Transverse colon (tissue), 4 donors: ENCODE measurements at regions not wholly inside any gene's neighbourhood (a gene's known extent, or its start where the extent isn't known, plus 50 kb on each side); places are given as distances from the start of the nearest gene placed in this dataset.

ENCODE experiments used
- DNase-seq: peaks from one replicate; pipeline ENCODE4 v3.0.0-alpha.2; 2019
- H3K27ac ChIP-seq, 4 donors: fragments of 200-600 bp; sonication (generic); 2 replicates each; pipeline ENCODE4 v1.5.1; 2016 to 2018; ENCODE audit warnings: inconsistent platforms in 4 of 4
- H3K27me3 ChIP-seq: fragments of 200-600 bp; sonication (generic); 2 replicates; pipeline ENCODE4 v1.5.1; 2017; ENCODE audit warnings: inconsistent platforms
- H3K36me3 ChIP-seq, 4 donors: fragments of 200-600 bp; sonication (generic); 2 replicates each; pipeline ENCODE4 v1.5.1; 2017 to 2019; ENCODE audit warnings: inconsistent platforms in 4 of 4
- H3K4me1 ChIP-seq, 4 donors: fragments of 200-600 bp; sonication (generic); 2 replicates each; pipeline ENCODE4 v1.5.1; 2017 to 2020; ENCODE audit warnings: inconsistent platforms in 4 of 4
- H3K4me3 ChIP-seq, 4 donors: fragments of 200-600 bp; sonication (generic); 1 replicate in 1 of 4; 2 replicates in 3 of 4; pipeline versions ENCODE4 v1.5.1 to v1.6.1; 2017 to 2019; ENCODE audit warnings: inconsistent platforms in 4 of 4
- H3K9me3 ChIP-seq, 2 donors: fragments of 200-600 bp; sonication (generic); 2 replicates each; pipeline ENCODE4 v1.5.1; 2017 to 2019; ENCODE audit warnings: inconsistent platforms in 2 of 2
- CTCF ChIP-seq, 5 experiments: fragments of 200-600 bp in 3 of 5; fragments of 450-650 bp in 2 of 5; sonication (generic) in 3 of 5; IDR thresholded peaks; 1 replicate in 2 of 5; 2 replicates in 3 of 5; pipeline ENCODE4 v1.5.1; 2016 to 2017; ENCODE audit warnings: antibody characterized with exemption in 5 of 5, inconsistent platforms in 3 of 5, mild to moderate bottlenecking in 2 of 5, moderate library complexity in 1 of 5
- EP300 ChIP-seq: sonication (generic); formaldehyde crosslinking; IDR thresholded peaks from one replicate; pipeline ENCODE4 v1.6.1; 2017; ENCODE audit warnings: antibody characterized with exemption, low read depth
- POLR2A ChIP-seq: fragments of 450-650 bp; IDR thresholded peaks from one replicate; pipeline ENCODE4 v1.6.1; 2016; ENCODE audit warnings: antibody characterized with exemption, mild to moderate bottlenecking, moderate library complexity
- POLR2AphosphoS5 ChIP-seq, 3 donors: sonication (generic); formaldehyde crosslinking; IDR thresholded peaks; one replicate each; pipeline ENCODE4 v1.6.1; 2016; ENCODE audit warnings: antibody characterized with exemption in 3 of 3
- WGBS, 2 donors: methylation state at CpG; one replicate each; pipeline ENCODE4 v1.1.5; 2018; ENCODE audit warnings: low coverage in 1 of 2; 5-methylcytosine and 5-hydroxymethylcytosine counted together
- in situ Hi-C, 4 donors: fragments of 200-750 bp; cut with MboI; loops; one replicate each; pipeline versions ENCODE4 v1.15.0 to v1.15.1; 2017; ENCODE audit warnings: low sequenced_read_pairs in 3 of 4, low pct_ligation_motif_present in 1 of 4, low pct_unique_long_range_greater_than_20kb in 1 of 4
- intact Hi-C: fragments of 100-400 bp; cut with DNase I; formaldehyde crosslinking; loops from one replicate; pipeline ENCODE4 v1.15.1; 2023; ENCODE audit warnings: low total_unique reads

GRCh38 chr9:99375481-99375880, 153.4 kb downstream of the SEC61B start:
- intact Hi-C loops: no loop called here
- Histone ChIP-seq H3K4me3 (no peak overlapping the region), H3K36me3 (no peaks in the 10 kb centered on the region), H3K9me3 (no peaks in the 10 kb centered on the region), H3K4me1 (no peaks in the 10 kb centered on the region), H3K27me3 (no peaks in the 10 kb centered on the region), H3K27ac (no peak overlapping the region)
- 83 to 86% methylated on average over 3 of the region's 3 CpGs for WGBS, 2 donors
- no peak for TF ChIP-seq EP300
- TF ChIP-seq POLR2AphosphoS5 (IDR thresholded peaks at IDR 0.05): no peak
- TF ChIP-seq POLR2A: no peak
- no peak for TF ChIP-seq CTCF (IDR thresholded peaks at IDR 0.05)
- in situ Hi-C loops: no loop called here
- no peak for DNase-seq

DNA sequence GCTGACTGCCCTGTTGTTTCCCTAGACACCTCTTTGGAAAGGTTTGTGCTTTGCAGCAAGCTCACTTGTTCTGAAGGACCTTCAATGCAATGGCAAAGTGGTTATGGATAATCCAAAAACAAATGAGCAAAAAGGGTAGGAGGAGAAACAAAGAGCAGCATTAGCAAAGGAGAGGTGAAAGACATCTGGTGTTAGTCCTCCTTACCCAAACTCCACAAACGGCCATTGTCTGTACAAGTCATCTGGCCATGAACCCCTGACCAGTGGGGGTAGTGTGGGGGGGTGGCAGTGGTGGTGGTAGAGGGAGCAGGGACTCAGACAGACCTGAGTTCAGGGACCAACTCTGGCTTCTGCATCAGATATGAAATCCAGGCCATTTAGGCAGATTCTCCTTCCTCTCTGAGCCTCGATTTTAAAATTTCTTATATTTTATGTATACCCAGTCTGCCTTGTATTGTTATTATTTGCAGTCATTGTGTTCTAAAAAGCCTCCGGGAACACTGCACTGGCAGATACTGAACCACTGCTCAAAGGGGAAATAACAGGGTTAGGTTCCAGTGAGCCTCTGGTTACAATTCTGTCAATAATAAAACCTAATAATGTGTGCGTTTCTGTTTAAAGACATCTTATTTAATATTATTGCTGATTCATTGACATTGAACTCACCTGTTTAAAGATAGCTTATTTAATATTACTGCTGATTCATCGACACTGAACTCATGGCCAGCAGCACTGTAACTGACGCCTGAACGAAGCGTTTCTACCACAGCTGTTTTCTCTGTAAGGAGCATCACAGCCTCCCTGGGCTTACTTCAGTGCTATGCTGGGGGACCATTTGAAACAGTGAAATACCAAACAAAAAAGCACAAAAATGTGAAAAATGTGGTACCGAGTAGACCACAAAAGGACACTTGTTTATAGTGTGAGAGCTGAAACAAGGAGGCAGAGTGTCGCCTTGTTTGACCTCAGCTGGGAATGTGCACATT, 156.0 kb downstream of the SEC61B start:
- no peak for DNase-seq
- Histone ChIP-seq H3K27ac (no peak overlapping the region), H3K36me3 (no peaks in the 10 kb centered on the region), H3K27me3 (no peaks in the 10 kb centered on the region), H3K9me3 (no peaks in the 10 kb centered on the region), H3K4me3 (no peak overlapping the region), H3K4me1 (no peaks in the 10 kb centered on the region)
- in situ Hi-C loops: no loop called here
- intact Hi-C loops: no loop called here
- 70 to 73% methylated on average over 10 of the region's 10 CpGs for WGBS, 2 donors
- TF ChIP-seq POLR2A (no peak), CTCF (IDR thresholded peaks at IDR 0.05) (no peak), EP300 (no peak), POLR2AphosphoS5 (IDR thresholded peaks at IDR 0.05) (no peak)

DNA sequence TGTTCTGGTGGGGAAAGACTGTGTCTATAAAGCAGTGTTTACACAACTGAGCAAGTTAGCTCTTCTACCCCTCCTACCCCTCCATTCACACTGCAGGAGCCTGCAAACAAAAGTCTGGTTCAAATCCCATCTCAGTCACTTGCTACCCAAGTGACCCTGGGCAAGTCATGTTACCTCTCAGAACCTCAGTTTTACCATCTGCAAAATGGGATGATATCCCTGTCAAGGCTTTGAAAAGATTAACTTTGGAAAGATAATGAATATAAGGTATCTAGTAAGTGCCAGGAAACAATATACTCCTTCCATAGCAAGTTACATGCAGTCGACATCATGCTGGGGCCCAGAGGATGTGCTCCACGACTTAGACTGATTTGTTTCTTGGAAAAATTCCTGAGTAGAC, 161.5 kb downstream of the SEC61B start:
- Histone ChIP-seq H3K4me1 (no peaks in the 10 kb centered on the region), H3K27me3 (no peaks in the 10 kb centered on the region), H3K9me3 (no peaks in the 10 kb centered on the region), H3K27ac (no peak overlapping the region), H3K36me3 (no peaks in the 10 kb centered on the region), H3K4me3 (no peak overlapping the region)
- DNase-seq: no peak
- in situ Hi-C loops (no loop called here), intact Hi-C loops (no loop called here)
- TF ChIP-seq CTCF (IDR thresholded peaks at IDR 0.05): no peak
- TF ChIP-seq POLR2AphosphoS5 (IDR thresholded peaks at IDR 0.05): no peak
- no peak for TF ChIP-seq EP300
- TF ChIP-seq POLR2A: no peak
- WGBS, 2 donors: 14 to 25% methylated on average over 2 of the region's 2 CpGs

- H3K36me3 ChIP-seq: no peaks in the 10 kb centered on the region
- no peak overlapping the region for H3K4me3 ChIP-seq
- no peak for TF ChIP-seq POLR2AphosphoS5 (IDR thresholded peaks at IDR 0.05)
- no peak overlapping the region for H3K27ac ChIP-seq
- 83 to 92% methylated on average over 1 to 4 of the region's 4 CpGs for WGBS, 2 donors
- H3K9me3 ChIP-seq: no peaks in the 10 kb centered on the region
- intact Hi-C loops (no loop called here), in situ Hi-C loops (no loop called here)
- no peak for DNase-seq
- no peaks in the 10 kb centered on the region for H3K4me1 ChIP-seq
- H3K27me3 ChIP-seq: no peaks in the 10 kb centered on the region
These were observed 163.1 kb downstream of the SEC61B start for GRCh38 chr9:99385215-99385614.
